ENCODE measurements at regions not wholly inside any gene's neighbourhood (a gene's known extent, or its start where the extent isn't known, plus 50 kb on each side); places are given as distances from the start of the nearest gene placed in this dataset.

DNA sequence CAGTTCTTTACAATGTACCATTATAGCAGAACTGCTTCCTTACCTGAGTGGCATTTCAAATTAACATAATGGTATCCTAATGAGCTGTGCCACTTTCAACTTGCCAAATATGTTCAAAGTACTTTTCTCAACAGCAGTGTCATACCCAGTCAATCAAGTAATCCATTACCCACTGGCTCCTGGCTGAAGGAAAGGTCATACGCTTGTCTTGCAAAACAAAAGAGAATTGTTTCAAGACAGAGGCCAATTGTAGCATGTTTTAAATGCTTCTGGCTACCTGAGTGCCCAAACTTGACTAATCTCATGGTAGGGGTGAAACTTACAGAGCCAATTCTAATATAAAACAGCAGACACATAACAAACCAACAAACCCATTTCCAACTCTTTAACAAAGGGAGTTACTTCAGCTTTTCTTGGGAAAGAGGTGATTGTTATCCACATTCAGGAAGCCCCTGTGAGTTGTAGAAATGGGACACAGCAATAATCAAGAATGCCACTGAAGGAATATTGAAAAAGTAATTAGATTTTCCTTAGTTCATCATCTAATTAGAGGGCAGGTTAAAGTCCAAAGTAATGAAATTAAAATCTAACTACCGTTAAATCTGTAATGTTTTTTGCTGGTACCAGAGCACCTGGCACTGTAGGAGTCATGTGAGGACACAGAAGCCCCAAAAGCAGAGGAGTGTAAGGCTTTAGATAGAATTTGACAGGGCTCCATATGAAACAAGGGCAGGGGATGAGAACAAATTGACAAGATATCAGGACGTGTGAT, 241.9 kb downstream of the RWDD3 start:
- TF ChIP-seq, protein P1, sequence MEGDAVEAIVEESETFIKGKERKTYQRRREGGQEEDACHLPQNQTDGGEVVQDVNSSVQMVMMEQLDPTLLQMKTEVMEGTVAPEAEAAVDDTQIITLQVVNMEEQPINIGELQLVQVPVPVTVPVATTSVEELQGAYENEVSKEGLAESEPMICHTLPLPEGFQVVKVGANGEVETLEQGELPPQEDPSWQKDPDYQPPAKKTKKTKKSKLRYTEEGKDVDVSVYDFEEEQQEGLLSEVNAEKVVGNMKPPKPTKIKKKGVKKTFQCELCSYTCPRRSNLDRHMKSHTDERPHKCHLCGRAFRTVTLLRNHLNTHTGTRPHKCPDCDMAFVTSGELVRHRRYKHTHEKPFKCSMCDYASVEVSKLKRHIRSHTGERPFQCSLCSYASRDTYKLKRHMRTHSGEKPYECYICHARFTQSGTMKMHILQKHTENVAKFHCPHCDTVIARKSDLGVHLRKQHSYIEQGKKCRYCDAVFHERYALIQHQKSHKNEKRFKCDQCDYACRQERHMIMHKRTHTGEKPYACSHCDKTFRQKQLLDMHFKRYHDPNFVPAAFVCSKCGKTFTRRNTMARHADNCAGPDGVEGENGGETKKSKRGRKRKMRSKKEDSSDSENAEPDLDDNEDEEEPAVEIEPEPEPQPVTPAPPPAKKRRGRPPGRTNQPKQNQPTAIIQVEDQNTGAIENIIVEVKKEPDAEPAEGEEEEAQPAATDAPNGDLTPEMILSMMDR (conservative IDR thresholded peaks at IDR 0.05) = no peak
- no peak for TF ChIP-seq EZH2 (IDR thresholded peaks at IDR 0.05; ENCODE audit: low read depth)

All from PC-9 (cell line).